Spleen (tissue), 11 donors: ENCODE measurements at regions not wholly inside any gene's neighbourhood (a gene's known extent, or its start where the extent isn't known, plus 50 kb on each side); places are given as distances from the start of the nearest gene placed in this dataset.

ENCODE experiments used
- DNase-seq: peaks from one replicate; pipeline ENCODE4 v3.0.0-alpha.2; 2020
- H3K27ac ChIP-seq, 8 donors: fragments of 200-600 bp; sonication (generic) in 7 of 8; 1 replicate in 4 of 8; 2 replicates in 4 of 8; pipeline versions ENCODE4 v1.5.0 to v1.8.0; 2016 to 2021; ENCODE audit warnings: inconsistent platforms in 4 of 8, mild to moderate bottlenecking in 4 of 8, moderate library complexity in 1 of 8
- H3K27me3 ChIP-seq, 7 donors: fragments of 200-600 bp; sonication (generic) in 6 of 7; replicated peaks in 1 of 7; 1 replicate in 4 of 7; 2 replicates in 3 of 7; pipeline versions ENCODE4 v1.5.0 to v1.8.0; 2016 to 2021; ENCODE audit warnings: inconsistent platforms in 3 of 7, mild to moderate bottlenecking in 1 of 7
- H3K36me3 ChIP-seq, 6 donors: fragments of 200-600 bp; sonication (generic) in 5 of 6; 1 replicate in 4 of 6; 2 replicates in 2 of 6; pipeline versions ENCODE4 v1.5.0 to v1.8.0; 2016 to 2021; ENCODE audit warnings: inconsistent platforms in 2 of 6
- H3K4me1 ChIP-seq, 6 donors: fragments of 200-600 bp; sonication (generic) in 5 of 6; 1 replicate in 3 of 6; 2 replicates in 3 of 6; pipeline versions ENCODE4 v1.5.0 to v1.8.0; 2016 to 2021; ENCODE audit warnings: inconsistent platforms in 3 of 6
- H3K4me3 ChIP-seq, 8 donors: fragments of 200-600 bp; sonication (generic) in 7 of 8; 1 replicate in 4 of 8; 2 replicates in 4 of 8; pipeline versions ENCODE4 v1.5.0 to v1.8.0; 2016 to 2021; ENCODE audit warnings: inconsistent platforms in 4 of 8, mild to moderate bottlenecking in 4 of 8, moderate library complexity in 2 of 8
- H3K9me3 ChIP-seq, 8 donors: fragments of 200-600 bp; sonication (generic) in 7 of 8; 1 replicate in 4 of 8; 2 replicates in 4 of 8; pipeline versions ENCODE4 v1.5.0 to v1.8.0; 2016 to 2021; ENCODE audit warnings: inconsistent platforms in 4 of 8
- POLR2A ChIP-seq, 3 donors: fragments of 450-650 bp; IDR thresholded peaks; one replicate each; pipeline ENCODE4 v1.5.1; 2017; ENCODE audit warnings: antibody characterized with exemption in 3 of 3, mild to moderate bottlenecking in 1 of 3
- POLR2AphosphoS5 ChIP-seq, 3 donors: sonication (generic); formaldehyde crosslinking; IDR thresholded peaks; one replicate each; pipeline ENCODE4 v1.5.1; 2017; ENCODE audit warnings: antibody characterized with exemption in 3 of 3
- WGBS, 5 donors: extraction: QIAGEN DNeasy Blood & Tissue Kit in 3 of 5; methylation state at CpG; one replicate each; pipeline versions ENCODE4 v1.1.5 to v1.1.7; 2013 to 2018; 5-methylcytosine and 5-hydroxymethylcytosine counted together
- intact Hi-C: fragments of 100-400 bp; cut with DNase I; formaldehyde crosslinking; loops from one replicate; pipeline ENCODE4 v1.15.0; 2023; ENCODE audit warnings: low total_unique reads
- TF ChIP-seq, protein P1 (sequence below), 11 experiments: fragments of 200-600 bp in 7 of 11; fragments of 450-650 bp in 4 of 11; sonication (generic) in 4 of 11; IDR thresholded peaks in 8 of 11; conservative IDR thresholded peaks in 3 of 11; 1 replicate in 7 of 11; 2 replicates in 4 of 11; pipeline versions ENCODE4 v1.4.0 to v1.8.0; 2016 to 2021; ENCODE audit warnings: antibody characterized with exemption in 11 of 11, inconsistent platforms in 4 of 11, mild to moderate bottlenecking in 1 of 11
- donor health status: healthy with polysubstance abuse.
- donor health status: DM: no; HTN: no; CAD: no; lungs with moderate emphysema.
- donor health status: DM: no; HTN: no; CAD: no.
- donor health status: Bipolar disorder and iron deficiency.
- donor health status: healthy.
- donor health status: DM: no; HTN: no; CAD: no.
- donor health status: DM: yes; HTN: yes; CAD: no.

DNA sequence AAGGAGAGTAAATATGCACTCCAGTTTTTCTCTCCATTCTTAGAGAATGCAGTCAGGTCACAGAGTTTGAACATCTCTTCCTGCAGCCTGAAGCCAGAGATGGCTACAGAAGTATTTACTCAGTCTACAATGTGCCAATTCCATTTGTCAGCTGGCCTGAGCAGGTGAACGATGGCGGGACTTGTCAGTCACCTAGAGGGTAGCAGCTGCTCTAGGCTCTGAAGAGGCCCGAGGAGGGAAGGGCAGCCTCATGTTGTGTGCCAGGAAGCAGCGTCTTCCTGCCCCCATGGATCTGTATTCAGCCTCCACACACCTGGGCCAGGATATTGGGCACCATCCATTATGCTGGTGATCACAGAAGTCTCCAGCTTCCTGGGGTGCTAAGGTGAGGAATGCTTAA is 316.7 kb upstream of the CHAC2 start:
- intact Hi-C loops, result no loop called here
- no peak overlapping the region for H3K27ac ChIP-seq
- no peaks in the 10 kb centered on the region for H3K36me3 ChIP-seq
- DNase-seq, result no peak
- no peaks in the 10 kb centered on the region for H3K27me3 ChIP-seq
- no peaks in the 10 kb centered on the region for H3K4me1 ChIP-seq
- H3K9me3 ChIP-seq, result no peaks in the 10 kb centered on the region
- no peak overlapping the region for H3K4me3 ChIP-seq
- TF ChIP-seq, protein P1, sequence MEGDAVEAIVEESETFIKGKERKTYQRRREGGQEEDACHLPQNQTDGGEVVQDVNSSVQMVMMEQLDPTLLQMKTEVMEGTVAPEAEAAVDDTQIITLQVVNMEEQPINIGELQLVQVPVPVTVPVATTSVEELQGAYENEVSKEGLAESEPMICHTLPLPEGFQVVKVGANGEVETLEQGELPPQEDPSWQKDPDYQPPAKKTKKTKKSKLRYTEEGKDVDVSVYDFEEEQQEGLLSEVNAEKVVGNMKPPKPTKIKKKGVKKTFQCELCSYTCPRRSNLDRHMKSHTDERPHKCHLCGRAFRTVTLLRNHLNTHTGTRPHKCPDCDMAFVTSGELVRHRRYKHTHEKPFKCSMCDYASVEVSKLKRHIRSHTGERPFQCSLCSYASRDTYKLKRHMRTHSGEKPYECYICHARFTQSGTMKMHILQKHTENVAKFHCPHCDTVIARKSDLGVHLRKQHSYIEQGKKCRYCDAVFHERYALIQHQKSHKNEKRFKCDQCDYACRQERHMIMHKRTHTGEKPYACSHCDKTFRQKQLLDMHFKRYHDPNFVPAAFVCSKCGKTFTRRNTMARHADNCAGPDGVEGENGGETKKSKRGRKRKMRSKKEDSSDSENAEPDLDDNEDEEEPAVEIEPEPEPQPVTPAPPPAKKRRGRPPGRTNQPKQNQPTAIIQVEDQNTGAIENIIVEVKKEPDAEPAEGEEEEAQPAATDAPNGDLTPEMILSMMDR (IDR thresholded peaks at IDR 0.05 in 8 of 11, conservative IDR thresholded peaks at IDR 0.05 in 3 of 11), result no peak
- TF ChIP-seq POLR2A (IDR thresholded peaks at IDR 0.05), result no peak
- TF ChIP-seq POLR2AphosphoS5 (IDR thresholded peaks at IDR 0.05), result no peak
- 72 to 80% (median 74%) methylated on average over 4 of the region's 4 CpGs for WGBS, 5 donors

DNA sequence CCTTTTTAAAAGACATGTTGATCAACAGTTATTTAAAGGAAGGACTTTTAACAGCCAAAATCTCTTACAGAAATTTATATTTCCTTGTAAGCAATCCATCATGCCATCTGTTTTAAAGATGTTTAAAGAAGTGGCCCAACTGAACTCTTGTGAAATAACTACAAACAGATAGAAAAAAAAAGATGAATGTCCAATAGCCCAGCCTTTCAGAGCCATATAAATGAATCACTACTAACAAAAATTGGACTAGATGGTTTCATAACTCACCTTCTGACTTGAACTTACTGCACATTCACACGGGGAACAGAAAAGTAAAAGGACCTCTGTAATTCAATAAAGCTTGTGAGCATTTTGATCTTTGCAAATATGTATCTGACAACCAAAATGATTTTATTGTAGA is 319.0 kb upstream of the CHAC2 start:
- H3K4me3 ChIP-seq, result no peak overlapping the region
- WGBS, 5 donors, result 58 to 84% (median 67%) methylated on average over 1 of the region's 1 CpG
- intact Hi-C loops, result no loop called here
- H3K36me3 ChIP-seq, result no peaks in the 10 kb centered on the region
- no peak overlapping the region for H3K27ac ChIP-seq
- H3K27me3 ChIP-seq, result no peaks in the 10 kb centered on the region
- H3K9me3 ChIP-seq, result no peaks in the 10 kb centered on the region
- DNase-seq, result no peak
- TF ChIP-seq, protein P1 (IDR thresholded peaks at IDR 0.05 in 8 of 11, conservative IDR thresholded peaks at IDR 0.05 in 3 of 11), result no peak
- H3K4me1 ChIP-seq, result no peaks in the 10 kb centered on the region

DNA sequence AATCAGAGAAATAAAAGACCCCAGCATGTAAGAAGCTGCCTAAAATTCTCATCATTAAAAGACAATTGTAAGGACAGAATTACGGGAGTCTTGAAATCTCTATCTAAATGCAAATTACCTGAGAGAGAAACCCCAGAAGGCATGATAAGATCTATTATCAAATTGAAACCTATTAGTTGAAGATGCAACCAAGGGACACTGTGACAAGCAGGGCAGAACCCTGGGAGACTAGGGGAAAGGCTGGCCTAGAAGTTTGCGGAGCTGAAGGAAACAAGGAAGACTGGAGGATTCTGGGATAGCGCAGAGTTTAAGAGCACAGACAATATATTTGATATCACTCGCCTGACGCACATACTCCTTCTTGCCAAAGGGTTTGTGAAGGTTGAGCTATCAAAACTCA is 319.5 kb upstream of the CHAC2 start:
- no peaks in the 10 kb centered on the region for H3K27me3 ChIP-seq
- no peak for DNase-seq
- no peaks in the 10 kb centered on the region for H3K9me3 ChIP-seq
- TF ChIP-seq, protein P1 (IDR thresholded peaks at IDR 0.05 in 8 of 11, conservative IDR thresholded peaks at IDR 0.05 in 3 of 11), result no peak
- TF ChIP-seq POLR2A (IDR thresholded peaks at IDR 0.05), result no peak
- no peak for TF ChIP-seq POLR2AphosphoS5 (IDR thresholded peaks at IDR 0.05)
- no peak overlapping the region for H3K4me3 ChIP-seq
- 79 to 93% (median 90%) methylated on average over 5 of the region's 5 CpGs for WGBS, 5 donors
- H3K27ac ChIP-seq, result no peak overlapping the region
- no peaks in the 10 kb centered on the region for H3K4me1 ChIP-seq
- intact Hi-C loops, result no loop called here
- no peaks in the 10 kb centered on the region for H3K36me3 ChIP-seq

DNA sequence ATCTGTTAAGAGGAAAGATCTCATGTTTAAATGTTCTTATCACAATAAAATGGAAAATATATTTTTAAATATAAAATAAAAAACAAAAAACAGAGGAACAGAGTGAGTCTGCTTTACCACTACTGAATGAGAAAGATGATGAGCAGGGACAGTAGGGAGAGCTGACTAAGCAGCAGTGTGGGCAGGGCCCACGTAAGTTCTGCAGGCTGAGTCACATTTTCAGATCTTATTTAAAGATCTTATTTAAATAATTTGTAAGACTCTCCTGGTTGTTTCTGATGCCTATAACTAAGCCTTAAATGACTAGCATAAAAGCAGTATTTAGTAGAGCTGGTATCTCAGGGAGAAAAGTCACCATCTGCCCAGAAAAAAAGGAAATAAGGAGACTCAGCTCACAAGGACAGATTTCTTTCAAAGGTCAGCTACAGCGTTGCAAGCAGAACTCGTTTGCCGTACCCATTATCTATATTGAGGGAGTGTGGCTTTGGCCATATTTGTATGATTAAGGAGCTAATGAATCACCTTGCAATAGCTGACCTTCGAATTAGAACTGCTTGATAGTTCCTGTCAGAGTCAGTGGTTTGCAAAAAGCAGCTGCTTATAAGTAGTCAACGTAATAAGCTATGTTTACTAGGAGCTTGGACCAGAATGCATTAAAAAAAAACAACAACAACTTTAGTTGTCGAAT is 322.1 kb upstream of the CHAC2 start:
- DNase-seq, result no peak
- Histone ChIP-seq H3K27ac (no peak overlapping the region), H3K36me3 (no peaks in the 10 kb centered on the region), H3K9me3 (no peaks in the 10 kb centered on the region), H3K27me3 (no peaks in the 10 kb centered on the region), H3K4me1 (no peaks in the 10 kb centered on the region), H3K4me3 (no peak overlapping the region)
- intact Hi-C loops, result no loop called here
- WGBS, 5 donors, result 47 to 66% (median 61%) methylated on average over 7 of the region's 7 CpGs
- TF ChIP-seq POLR2A (IDR thresholded peaks at IDR 0.05) (no peak), POLR2AphosphoS5 (IDR thresholded peaks at IDR 0.05) (no peak)
- TF ChIP-seq, protein P1 (IDR thresholded peaks at IDR 0.05 in 8 of 11, conservative IDR thresholded peaks at IDR 0.05 in 3 of 11), result no peak
